OCI-M2 (cell line): ENCODE measurements at regions not wholly inside any gene's neighbourhood (a gene's known extent, or its start where the extent isn't known, plus 50 kb on each side); places are given as distances from the start of the nearest gene placed in this dataset.

Experiments
- DNase-seq: peaks from one replicate; lab custom pipeline; 2025; ENCODE audit not compliant: unreplicated experiment; lab: John Stamatoyannopoulos, UW

- no peak for DNase-seq
Observed at GRCh38 chr11:11177156-11177808, 175.8 kb downstream of the CSNK2A3 start.

GRCh38 chr11:11173316-11174025 lies 179.6 kb downstream of the CSNK2A3 start:
- no peak for DNase-seq

GRCh38 chr11:11171854-11172253 lies 181.2 kb downstream of the CSNK2A3 start:
- no peak for DNase-seq

- no peak for DNase-seq
Observed at GRCh38 chr11:11171285-11171684, 181.8 kb downstream of the CSNK2A3 start.

- DNase-seq = no peak
Observed at GRCh38 chr11:11170352-11171084, 182.5 kb downstream of the CSNK2A3 start.

GRCh38 chr11:11169715-11170351 lies 183.2 kb downstream of the CSNK2A3 start:
- no peak for DNase-seq

GRCh38 chr11:11167806-11168205 lies 185.2 kb downstream of the CSNK2A3 start:
- DNase-seq = no peak

GRCh38 chr11:11164334-11164690 lies 188.7 kb downstream of the CSNK2A3 start:
- no peak for DNase-seq

- DNase-seq = no peak
Observed at GRCh38 chr11:11163669-11164333, 189.2 kb downstream of the CSNK2A3 start.

GRCh38 chr11:11163236-11163635 lies 189.8 kb downstream of the CSNK2A3 start:
- no peak for DNase-seq

- no peak for DNase-seq
Observed at GRCh38 chr11:11157185-11157584, 195.9 kb downstream of the CSNK2A3 start.

GRCh38 chr11:11155962-11156815 lies 196.9 kb downstream of the CSNK2A3 start:
- no peak for DNase-seq

- DNase-seq = no peak
Observed at GRCh38 chr11:11152877-11153276, 200.2 kb downstream of the CSNK2A3 start.

- no peak for DNase-seq
Observed at GRCh38 chr11:11149671-11150459, 203.2 kb downstream of the CSNK2A3 start.

GRCh38 chr11:11148596-11148995 lies 204.5 kb downstream of the CSNK2A3 start:
- DNase-seq = no peak

GRCh38 chr11:11148104-11148509 lies 204.9 kb downstream of the CSNK2A3 start:
- DNase-seq = no peak

GRCh38 chr11:11146830-11147229 lies 206.2 kb downstream of the CSNK2A3 start:
- DNase-seq = no peak

GRCh38 chr11:11143849-11144248 lies 209.2 kb downstream of the CSNK2A3 start:
- DNase-seq = no peak

GRCh38 chr11:11142430-11142829 lies 210.6 kb downstream of the CSNK2A3 start:
- DNase-seq = no peak
